GM18870 (cell line): ENCODE measurements at regions not wholly inside any gene's neighbourhood (a gene's known extent, or its start where the extent isn't known, plus 50 kb on each side); places are given as distances from the start of the nearest gene placed in this dataset.

Experiments
- ATAC-seq: cut with Tn5 transposase; IDR thresholded peaks from one replicate; pipeline ENCODE4 v1.9.1; 2021; ENCODE audit warnings: moderate library complexity; ENCODE audit not compliant: unreplicated experiment

- no peak for ATAC-seq
These were observed 210.5 kb downstream of the ERMARD start for GRCh38 chr6:169961772-169962561.

DNA sequence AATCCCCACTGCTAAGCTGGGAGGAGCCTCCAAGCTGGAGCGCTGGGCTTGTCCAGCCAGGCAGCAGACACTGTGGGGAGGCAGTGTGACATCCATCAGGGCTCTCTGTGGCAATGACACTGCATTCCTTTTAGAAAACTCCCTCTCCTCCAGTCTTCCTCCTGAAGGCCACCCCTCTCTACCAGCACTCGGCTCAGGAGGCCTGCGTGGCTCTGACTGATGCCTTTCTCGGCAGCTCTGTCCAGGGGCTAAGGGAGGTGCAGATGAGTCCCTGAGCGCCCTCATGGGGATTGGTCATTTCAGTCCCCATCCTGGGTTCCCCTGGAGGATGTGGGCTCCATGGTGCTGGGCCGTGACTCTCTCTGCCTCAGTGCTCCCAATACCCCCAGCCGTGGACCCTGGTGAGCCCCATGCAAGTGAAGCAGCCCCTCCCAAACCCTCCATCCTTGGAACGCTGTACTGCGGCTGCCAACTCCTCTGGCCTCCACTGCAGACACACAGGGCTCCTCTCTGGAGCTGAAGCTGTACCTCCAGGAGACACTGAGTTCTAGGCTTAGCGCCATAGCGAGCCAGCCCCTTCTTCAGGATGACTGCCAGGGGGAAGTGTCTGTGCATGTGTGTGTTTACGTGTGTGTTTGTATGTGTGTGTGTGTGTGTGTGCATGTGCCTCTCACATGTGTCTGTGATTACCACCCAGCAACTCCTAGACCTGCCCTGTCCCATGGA is 209.6 kb downstream of the ERMARD start:
- no peak for ATAC-seq

GRCh38 chr6:169960521-169960885 is 209.1 kb downstream of the ERMARD start:
- no peak for ATAC-seq

DNA sequence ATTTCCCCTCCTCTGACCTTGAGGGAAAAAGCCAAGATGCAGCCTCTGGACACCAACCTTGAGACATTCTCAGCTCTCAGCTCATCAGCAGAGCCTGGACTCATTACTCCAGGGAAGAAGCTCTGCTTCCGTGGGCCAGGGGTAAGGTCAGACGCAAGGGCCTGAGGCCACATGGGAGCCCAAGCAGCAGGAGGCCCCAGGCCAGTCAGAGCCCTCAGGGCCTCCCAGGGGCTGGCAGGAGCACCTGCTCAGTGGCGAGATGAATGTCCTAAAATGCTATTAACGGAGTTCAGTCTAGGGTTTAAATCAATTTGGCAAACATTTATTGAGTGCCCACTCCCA is 208.6 kb downstream of the ERMARD start:
- no peak for ATAC-seq

DNA sequence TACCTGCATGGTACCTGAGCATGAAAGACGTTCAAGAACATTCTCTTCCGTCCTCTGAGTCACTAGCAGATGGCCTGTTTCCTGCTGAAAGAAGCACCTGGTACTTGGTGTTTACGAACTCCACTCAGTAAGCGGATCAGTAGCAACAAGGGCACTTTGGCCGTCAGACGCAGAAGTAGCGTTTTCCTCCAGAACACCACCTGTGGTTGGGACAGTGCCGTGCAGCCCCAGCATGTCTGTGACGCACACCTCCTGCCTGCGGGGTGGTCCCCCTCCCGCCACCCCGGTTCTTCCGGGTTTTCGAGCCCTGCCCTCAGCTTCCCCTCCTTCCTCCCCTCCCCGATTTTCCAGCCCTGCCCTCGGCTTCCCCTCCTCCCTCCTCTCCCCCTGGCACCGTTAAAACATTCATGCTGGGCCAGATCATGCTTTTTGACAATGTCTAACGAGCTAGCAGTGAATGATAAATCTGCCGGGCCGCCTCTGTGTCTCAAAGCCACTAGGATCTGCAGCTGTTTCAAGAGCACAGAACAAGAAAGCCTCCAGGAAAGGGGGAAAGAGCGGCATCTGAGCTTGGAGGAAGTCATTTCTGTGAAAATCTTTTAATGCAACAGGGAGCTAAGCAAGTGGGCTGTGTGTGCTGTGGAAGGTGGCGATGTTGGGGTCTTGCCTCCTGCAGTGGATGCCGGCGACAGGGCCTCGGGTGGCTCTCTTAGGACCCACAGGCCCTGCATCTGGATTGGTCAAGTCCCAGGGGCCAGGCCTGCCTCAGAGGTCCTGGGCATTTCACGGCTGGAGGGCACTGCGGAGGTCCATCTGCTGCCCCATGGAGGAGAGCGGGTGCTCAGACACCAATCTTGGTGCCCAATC is 207.9 kb downstream of the ERMARD start:
- ATAC-seq: no peak

GRCh38 chr6:169958510-169958909 is 207.1 kb downstream of the ERMARD start:
- no peak for ATAC-seq

DNA sequence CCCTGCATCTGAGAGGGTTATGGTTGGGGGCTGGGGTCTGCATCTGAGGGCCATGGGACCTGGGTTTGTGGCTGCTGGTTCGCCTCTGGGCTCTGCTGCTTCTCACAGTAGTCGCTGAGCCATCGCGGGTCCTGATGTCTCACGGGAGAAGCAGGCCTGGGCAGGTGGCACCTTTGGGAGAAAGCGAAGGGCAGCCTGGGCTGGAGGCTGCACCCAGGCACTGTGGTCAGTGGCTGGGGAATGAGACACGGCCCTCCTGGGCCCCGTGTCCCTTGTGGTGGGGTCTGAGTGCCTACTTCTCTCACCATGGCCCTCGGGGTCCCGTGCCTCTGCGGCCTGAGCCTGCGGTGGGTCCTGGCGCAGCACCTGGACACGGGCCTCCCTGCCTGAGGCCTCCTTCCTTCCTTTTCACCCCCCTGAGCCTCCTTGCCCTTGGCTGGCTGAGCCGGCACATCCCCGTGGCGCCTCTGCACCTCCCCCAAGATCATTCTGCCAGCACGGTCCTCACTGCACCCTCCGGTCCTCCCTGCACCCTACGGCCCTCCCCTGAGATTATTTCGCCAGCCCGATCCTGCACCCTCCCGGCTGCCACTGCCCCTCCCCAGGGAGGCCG is 206.0 kb downstream of the ERMARD start:
- ATAC-seq: no peak

DNA sequence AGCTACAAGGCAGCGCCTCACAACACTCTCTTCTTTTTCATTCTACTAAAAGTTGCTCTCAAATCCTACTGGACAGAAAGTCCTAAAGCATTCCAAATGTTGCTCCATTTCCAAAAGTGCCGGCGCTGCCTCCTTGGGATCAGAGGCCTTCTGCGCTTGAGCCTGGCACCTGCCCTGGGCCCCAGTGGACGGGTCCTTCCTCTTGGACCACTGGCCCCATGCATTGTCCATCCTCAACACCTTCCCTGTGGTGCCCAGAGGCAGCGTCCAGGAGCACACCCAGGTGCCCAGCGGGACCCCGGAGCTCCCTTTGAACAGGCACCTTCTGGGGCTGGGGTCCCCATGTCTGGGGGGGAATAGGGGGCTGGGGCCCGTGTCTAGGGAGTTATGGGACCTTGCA is 205.2 kb downstream of the ERMARD start:
- no peak for ATAC-seq

DNA sequence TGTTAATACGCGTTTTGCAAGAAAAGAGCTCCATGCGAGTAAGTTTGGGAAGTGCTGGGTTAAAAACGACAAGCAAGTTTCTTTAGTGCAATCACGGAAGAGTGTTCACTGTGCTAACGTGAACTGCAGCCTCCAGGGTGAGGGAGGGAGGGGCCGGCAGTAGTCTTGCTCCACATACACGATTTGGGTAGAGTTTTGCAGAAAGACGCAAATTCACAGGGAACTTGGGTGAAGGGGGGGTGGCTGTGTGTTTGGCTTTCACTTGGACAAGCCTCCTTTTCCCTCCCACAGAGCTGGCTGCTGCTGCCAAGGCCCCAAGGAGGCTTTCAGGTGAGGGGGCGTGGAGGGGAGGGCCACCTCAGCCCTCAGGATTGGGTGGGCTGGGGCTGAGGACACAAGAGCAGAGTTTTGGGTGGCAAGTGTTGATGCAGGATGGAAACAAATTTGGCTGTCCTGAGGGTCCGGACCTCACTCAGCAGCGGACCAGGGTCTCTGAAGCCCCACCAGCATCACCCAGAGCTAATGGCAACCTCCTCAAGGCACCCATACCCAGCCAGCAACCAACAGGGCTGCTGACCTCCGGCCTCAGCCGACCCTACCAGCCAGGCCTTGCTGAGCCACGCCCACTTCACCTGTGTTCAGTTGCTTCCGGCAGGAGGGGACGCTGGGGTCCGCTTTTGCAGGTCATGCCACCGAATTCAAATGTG is 204.5 kb downstream of the ERMARD start:
- no peak for ATAC-seq

- no peak for ATAC-seq
These were observed 203.6 kb downstream of the ERMARD start for GRCh38 chr6:169954977-169955376.

DNA sequence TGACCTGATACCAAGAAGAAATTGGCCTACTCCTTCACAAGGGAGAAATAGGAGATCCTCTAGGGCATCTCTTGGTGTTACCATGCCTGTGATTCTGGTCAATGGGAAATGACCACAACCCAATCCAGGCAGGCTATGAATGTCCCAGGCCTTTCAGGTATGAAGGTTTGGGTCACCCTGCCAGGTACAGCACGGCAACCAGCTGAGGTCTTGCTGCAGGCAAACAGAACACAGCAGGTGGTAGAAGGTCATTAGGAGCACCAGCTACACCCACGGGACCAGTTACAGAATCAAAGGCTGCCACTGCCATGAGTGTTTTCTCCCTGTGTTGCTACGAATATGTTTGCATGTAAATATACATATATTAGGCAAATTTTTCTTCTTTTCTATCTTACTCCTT is 202.3 kb downstream of the ERMARD start:
- no peak for ATAC-seq

GRCh38 chr6:169950558-169950957 is 199.1 kb downstream of the ERMARD start:
- ATAC-seq: no peak

GRCh38 chr6:169949511-169950097 is 198.2 kb downstream of the ERMARD start:
- ATAC-seq: no peak

DNA sequence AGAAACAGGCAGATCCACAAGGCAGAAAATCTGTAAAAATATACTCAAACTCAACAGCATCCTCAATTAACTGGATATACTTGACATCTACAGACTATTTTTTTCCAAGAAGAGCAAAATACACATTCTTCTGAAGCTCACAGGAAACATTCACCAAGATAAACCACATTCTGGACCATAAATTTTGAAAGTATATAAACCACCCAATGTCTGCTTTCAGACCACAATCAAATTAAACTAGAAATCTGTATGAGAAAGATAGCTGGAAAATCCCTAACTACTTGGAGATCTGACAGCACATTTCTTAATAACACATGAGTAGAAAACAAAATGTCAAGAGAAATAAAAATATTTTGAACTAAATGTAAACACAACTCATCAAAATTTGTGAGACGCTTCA is 195.5 kb downstream of the ERMARD start:
- no peak for ATAC-seq

DNA sequence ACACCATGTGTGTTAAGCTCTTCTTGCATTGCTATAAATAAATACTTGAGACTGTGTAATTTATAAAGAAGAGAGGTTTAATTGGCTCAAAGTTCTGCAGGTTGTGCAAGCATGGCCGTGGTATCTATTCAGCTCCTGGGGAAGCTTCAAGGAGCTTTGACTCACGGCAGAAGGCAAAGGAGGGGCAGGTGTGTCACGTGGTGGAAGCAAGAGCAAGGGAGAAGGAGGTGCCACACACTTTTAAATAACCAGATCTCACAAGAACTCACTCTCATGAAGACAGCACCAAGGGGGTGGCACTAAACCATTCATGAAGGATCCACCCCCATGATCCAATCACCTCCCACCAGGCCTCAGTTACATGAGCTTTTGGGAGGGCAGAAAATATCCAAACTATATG is 193.7 kb downstream of the ERMARD start:
- ATAC-seq: no peak

GRCh38 chr6:169944415-169944814 is 193.0 kb downstream of the ERMARD start:
- ATAC-seq: no peak

- no peak for ATAC-seq
These were observed 192.6 kb downstream of the ERMARD start for GRCh38 chr6:169944061-169944337.

DNA sequence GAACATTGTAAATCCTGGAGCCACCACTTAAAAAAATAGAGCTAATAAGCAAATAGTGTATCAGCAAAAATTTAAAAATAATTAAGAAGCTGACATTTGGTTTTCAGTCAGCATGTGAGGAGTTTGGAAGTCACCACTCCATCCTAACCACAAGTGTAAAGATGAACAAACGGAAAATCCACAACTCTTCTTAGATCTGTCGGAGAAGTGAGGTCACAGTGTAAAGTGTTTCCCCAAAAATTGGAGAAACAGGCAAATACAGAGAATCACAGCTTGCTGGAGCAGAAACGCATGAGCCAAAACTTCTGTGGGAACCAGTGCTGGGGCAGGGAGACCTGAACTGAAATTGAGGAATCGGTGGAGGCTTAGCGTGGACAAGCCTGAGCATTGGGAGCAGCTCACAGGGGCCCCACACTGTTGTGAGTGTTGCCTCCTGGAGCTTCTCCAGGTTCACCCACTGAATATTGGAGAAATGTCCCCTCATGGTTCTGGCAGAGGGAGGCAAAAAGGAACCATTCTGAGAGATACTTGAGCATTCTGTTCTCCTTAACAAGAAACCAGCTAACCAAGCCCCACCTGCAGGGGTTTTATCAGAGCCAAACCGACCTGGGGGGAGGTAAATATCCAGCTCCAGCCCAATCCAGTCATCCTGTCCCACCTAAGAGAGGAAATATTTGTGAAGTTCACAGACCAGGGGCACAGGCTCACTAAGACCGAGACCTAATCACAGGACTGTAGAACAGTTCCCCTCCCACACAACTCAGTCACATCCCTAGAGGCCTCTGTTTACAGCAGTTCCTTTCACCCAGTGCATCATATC is 192.0 kb downstream of the ERMARD start:
- ATAC-seq: no peak

GRCh38 chr6:169942173-169942572 is 190.8 kb downstream of the ERMARD start:
- ATAC-seq: no peak
